Uterus (tissue), 2 donors: ENCODE measurements at regions not wholly inside any gene's neighbourhood (a gene's known extent, or its start where the extent isn't known, plus 50 kb on each side); places are given as distances from the start of the nearest gene placed in this dataset.

Experiments used
- CTCF ChIP-seq, 4 experiments: fragments of 200-600 bp in 2 of 4; fragments of 450-650 bp in 2 of 4; sonication (generic) in 2 of 4; IDR thresholded peaks; one replicate each; pipeline ENCODE4 v1.5.1; 2016 to 2019; ENCODE audit warnings: antibody characterized with exemption in 4 of 4, mild to moderate bottlenecking in 2 of 4, moderate library complexity in 1 of 4
- POLR2A ChIP-seq, 2 donors: fragments of 450-650 bp; IDR thresholded peaks; one replicate each; pipeline ENCODE4 v1.6.1; 2016; ENCODE audit warnings: antibody characterized with exemption in 2 of 2, mild to moderate bottlenecking in 1 of 2, moderate library complexity in 1 of 2

- TF ChIP-seq CTCF (IDR thresholded peaks at IDR 0.05) (no peak), POLR2A (IDR thresholded peaks at IDR 0.05) (no peak)
Measured at GRCh38 chr14:53810221-53810620, 146.4 kb downstream of the BMP4 start.
